ENCODE measurements at regions not wholly inside any gene's neighbourhood (a gene's known extent, or its start where the extent isn't known, plus 50 kb on each side); places are given as distances from the start of the nearest gene placed in this dataset.

DNA sequence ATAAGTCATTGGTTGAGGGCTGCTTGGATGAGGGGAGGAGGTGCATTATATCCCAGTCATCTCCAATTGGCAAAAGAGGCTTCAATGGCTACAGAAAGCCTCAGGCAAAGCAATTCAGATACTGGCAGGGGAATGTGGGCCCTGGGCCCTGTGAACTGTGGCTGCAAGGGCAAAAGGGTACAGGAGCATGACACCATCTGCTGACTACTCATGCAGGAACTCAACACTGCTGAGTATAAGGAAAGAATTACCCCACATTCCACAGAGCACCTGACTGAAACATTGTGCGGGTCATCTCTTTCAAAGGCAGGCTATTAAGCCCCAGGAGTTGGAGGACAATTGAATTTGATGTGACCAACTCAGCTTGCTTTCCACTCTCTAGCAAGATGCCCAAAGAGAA, 92.1 kb upstream of the SPTLC3 start:
- H3K27ac ChIP-seq, result no peak overlapping the region
- DNase-seq (no peak), ATAC-seq (no peak)
- H3K9me3 ChIP-seq, result no peaks in the 10 kb centered on the region
- no peaks in the 10 kb centered on the region for H3K4me1 ChIP-seq
- no peaks in the 10 kb centered on the region for H3K36me3 ChIP-seq
- TF ChIP-seq, protein P1, sequence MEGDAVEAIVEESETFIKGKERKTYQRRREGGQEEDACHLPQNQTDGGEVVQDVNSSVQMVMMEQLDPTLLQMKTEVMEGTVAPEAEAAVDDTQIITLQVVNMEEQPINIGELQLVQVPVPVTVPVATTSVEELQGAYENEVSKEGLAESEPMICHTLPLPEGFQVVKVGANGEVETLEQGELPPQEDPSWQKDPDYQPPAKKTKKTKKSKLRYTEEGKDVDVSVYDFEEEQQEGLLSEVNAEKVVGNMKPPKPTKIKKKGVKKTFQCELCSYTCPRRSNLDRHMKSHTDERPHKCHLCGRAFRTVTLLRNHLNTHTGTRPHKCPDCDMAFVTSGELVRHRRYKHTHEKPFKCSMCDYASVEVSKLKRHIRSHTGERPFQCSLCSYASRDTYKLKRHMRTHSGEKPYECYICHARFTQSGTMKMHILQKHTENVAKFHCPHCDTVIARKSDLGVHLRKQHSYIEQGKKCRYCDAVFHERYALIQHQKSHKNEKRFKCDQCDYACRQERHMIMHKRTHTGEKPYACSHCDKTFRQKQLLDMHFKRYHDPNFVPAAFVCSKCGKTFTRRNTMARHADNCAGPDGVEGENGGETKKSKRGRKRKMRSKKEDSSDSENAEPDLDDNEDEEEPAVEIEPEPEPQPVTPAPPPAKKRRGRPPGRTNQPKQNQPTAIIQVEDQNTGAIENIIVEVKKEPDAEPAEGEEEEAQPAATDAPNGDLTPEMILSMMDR (IDR thresholded peaks at IDR 0.05), result no peak
- H3K4me3 ChIP-seq, result no peak overlapping the region
- no peaks in the 10 kb centered on the region for H3K27me3 ChIP-seq
- intact Hi-C loops (cut with DNase I), result no loop called here

DNA sequence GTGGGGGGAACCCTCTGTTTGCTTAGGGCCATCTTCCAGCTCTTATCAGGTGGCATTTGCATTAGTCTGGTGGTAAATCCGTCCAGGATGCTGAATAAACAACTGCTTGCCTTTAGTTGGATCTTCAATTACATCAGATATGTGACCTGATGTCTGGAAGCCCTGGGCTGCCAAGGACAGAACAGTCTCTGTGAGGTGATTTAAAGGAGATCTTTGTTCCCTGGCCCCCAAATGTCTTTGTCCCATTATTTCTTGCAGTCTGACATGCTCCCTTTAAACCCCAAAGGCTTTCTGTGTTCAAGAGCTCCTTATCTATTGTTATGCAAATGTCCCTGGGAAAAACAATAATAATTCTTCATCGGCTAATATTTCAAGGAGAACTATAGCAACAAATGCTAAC, 84.6 kb upstream of the SPTLC3 start:
- H3K4me1 ChIP-seq, result no peaks in the 10 kb centered on the region
- no peak overlapping the region for H3K4me3 ChIP-seq
- no peaks in the 10 kb centered on the region for H3K27me3 ChIP-seq
- H3K27ac ChIP-seq, result no peak overlapping the region
- DNase-seq (no peak), ATAC-seq (no peak)
- no peaks in the 10 kb centered on the region for H3K36me3 ChIP-seq
- intact Hi-C loops (cut with DNase I), result no loop called here
- TF ChIP-seq, protein P1 (IDR thresholded peaks at IDR 0.05), result no peak
- H3K9me3 ChIP-seq, result no peaks in the 10 kb centered on the region

DNA sequence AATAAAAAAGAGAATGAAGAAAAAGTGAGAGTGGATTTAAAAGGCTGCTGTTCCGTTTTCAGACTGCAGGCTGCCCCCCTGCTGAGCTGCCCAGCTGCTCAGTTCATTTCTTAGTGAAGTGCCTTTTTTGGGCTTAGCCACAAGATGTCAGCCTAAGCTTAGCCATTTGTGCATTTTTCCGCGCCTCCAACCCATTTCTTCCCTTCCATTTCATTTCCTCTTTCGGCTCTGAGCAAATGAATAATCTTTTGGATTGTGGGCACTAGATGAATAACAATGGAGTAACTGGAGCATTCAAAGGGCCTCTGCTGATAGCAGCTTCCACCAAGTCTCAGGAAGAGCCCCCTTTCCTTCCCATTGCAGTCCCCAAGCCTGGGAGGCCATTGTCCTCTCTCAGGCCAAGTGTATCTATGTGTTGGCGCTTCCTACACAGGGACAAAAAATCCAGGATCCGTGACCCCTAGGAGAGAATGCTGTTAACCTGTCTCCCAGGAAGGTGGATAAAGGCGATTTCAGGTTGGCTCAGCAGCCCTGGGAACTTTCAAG, 83.5 kb upstream of the SPTLC3 start:
- peak in 2 of 4 donors; percentile 59 to 82 for DNase-seq
- H3K27me3 ChIP-seq, result no peaks in the 10 kb centered on the region
- H3K36me3 ChIP-seq, result no peaks in the 10 kb centered on the region
- no peaks in the 10 kb centered on the region for H3K9me3 ChIP-seq
- ATAC-seq, result peak; percentile 96
- H3K4me3 ChIP-seq, result no peak overlapping the region
- no peaks in the 10 kb centered on the region for H3K4me1 ChIP-seq
- TF ChIP-seq, protein P1 (IDR thresholded peaks at IDR 0.05), result peak; percentile 53 to 85
- intact Hi-C loops (cut with DNase I), result loop anchor here in 1 of 2 donors (5.0 kb wide), 1 partner anchor 182 kb away; no protein-coding TSS in a partner anchor
- H3K27ac ChIP-seq, result no peak overlapping the region

DNA sequence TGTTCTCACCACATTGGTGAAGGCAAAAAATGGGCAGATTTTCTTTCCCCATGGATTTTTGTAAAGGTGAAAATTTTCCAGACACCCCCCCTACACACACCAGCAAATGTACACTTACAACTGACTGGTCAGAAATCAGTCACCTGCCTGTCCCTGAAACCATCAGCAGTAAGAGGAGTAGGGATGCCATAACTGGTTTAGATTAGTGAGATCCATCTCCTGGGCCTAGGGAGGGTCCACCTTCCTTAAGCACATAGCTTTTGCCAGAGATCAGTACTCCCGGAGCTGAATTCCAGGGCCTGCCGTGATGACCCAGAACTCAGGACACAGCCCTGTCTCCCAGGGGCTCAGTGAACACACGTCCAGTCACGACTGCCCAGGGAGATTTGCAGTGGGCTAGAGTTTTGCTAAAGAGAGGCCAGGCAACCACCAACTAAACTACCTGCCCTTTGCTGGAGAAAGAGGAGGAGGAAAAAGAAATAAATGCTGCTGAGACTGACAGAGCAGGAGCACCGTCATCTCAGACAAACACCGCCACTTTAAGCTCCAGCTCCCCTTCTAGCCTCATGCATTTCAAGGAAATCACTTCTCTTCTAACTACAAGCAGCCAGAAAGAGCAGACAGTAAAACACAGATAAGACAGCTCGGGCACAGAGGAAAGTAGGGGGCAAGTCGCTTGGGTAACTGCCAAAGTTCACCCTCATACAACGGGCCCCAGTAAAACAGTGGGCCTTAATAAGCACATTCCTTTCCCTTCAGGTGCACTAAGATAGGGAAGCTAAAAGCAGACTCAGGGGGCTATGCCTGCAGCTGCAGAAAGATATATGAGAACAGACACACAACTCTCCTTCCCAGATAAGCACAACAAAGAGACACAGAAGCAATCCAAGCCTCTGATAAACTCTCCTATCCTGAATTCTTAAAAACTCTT, 82.6 kb upstream of the SPTLC3 start:
- no peaks in the 10 kb centered on the region for H3K4me1 ChIP-seq
- H3K9me3 ChIP-seq, result no peaks in the 10 kb centered on the region
- no peaks in the 10 kb centered on the region for H3K27me3 ChIP-seq
- H3K36me3 ChIP-seq, result no peaks in the 10 kb centered on the region
- no peak overlapping the region for H3K4me3 ChIP-seq
- intact Hi-C loops (cut with DNase I), result loop anchor here in 1 of 2 donors (5.0 kb wide), 1 partner anchor 181 kb away; no protein-coding TSS in a partner anchor
- no peak for DNase-seq
- TF ChIP-seq, protein P1 (IDR thresholded peaks at IDR 0.05), result no peak
- no peak for ATAC-seq
- no peak overlapping the region for H3K27ac ChIP-seq

DNA sequence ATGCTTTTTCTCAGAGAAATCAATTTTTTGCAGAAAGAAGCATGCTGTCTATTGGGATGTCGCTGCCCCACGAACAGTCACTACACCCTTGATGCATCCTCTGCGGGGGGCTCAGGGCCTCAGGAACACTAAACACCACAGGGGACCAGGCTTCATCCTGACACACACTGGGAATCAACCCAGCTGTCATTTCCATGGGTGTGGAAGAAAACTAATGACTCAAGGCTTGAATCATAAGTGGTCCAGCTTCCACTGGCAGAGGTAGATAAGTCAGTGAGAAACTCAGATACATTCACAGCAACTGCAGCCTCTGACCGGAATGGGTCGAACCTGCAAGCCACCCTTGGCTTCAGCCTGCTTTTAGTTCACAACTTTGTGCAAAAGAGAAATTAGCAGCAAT, 81.3 kb upstream of the SPTLC3 start:
- H3K4me3 ChIP-seq, result no peak overlapping the region
- no peaks in the 10 kb centered on the region for H3K36me3 ChIP-seq
- no peaks in the 10 kb centered on the region for H3K4me1 ChIP-seq
- no peaks in the 10 kb centered on the region for H3K27me3 ChIP-seq
- H3K9me3 ChIP-seq, result no peaks in the 10 kb centered on the region
- H3K27ac ChIP-seq, result no peak overlapping the region
- TF ChIP-seq, protein P1 (IDR thresholded peaks at IDR 0.05), result no peak
- DNase-seq (no peak), ATAC-seq (no peak)
- intact Hi-C loops (cut with DNase I), result loop anchor here in 1 of 2 donors (5.0 kb wide), 1 partner anchor 180 kb away; no protein-coding TSS in a partner anchor

All from left lung (tissue), 4 donors.